ENCODE measurements at regions not wholly inside any gene's neighbourhood (a gene's known extent, or its start where the extent isn't known, plus 50 kb on each side); places are given as distances from the start of the nearest gene placed in this dataset.

DNA sequence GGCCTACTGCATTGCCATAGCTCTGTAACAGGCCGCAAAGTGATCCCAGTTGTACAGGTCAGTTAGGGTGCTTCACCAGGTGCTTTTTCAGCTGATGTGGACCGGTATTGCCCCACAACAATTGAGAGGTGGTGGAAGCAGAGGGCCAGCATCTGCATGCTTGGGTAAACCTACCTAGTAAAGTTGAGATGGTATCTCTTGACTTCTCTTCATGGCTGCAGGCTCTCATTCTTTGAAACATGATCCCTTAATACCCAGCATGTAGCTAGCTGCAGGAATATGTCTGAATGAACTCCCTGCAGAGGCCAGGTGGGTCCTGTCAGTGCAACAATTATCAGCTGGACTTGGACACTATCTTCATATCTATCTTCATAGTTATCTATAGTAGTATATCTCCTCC lies 60.7 kb upstream of the CCDC6 start:
- Mint-ChIP-seq H3K27me3 (ENCODE audit: insufficient read depth, low read depth, poor library complexity) (peaks cover 2% of the 10 kb centered on the region), H3K36me3 (ENCODE audit: low read depth) (no peaks in the 10 kb centered on the region), H3K27ac (no peak overlapping the region), H3K4me3 (no peak overlapping the region), H3K9me3 (no peaks in the 10 kb centered on the region; the same call in 2 of the 3 replicates), H3K4me1 (peaks cover 18% of the 10 kb centered on the region)
- Histone ChIP-seq H3K9me2 (ENCODE audit: insufficient read depth) (0 out of 2 replicates have a peak, but pooled peaks cover 3% of the 10 kb centered on the region), H3K4me3 (no peak overlapping the region), H3K4me2 (0 out of 2 replicates have a peak overlapping the region, but pooled peaks have one; percentile 19), H3K27ac (ENCODE audit: low read depth) (no peak overlapping the region), H3K4me1 (ENCODE audit: insufficient read depth) (peaks cover 17% of the 10 kb centered on the region; the same call in 1 of the 2 replicates), H3K27me3 (ENCODE audit: insufficient read depth) (no peaks in the 10 kb centered on the region), H2AFZ (peak overlapping the region; percentile 40; the same call in 1 of the 2 replicates), H4K20me1 (replicated peaks; ENCODE audit: insufficient read depth) (no peaks in the 10 kb centered on the region), H3K79me2 (replicated peaks; ENCODE audit: insufficient read depth) (no peaks in the 10 kb centered on the region), H3K36me3 (ENCODE audit: insufficient read depth) (no peaks in the 10 kb centered on the region), H3F3A (replicated peaks; ENCODE audit: low read depth) (no peaks in the 10 kb centered on the region)
- DNase-seq (ENCODE audit: low spot score) (peak; percentile 12), ATAC-seq (peak; percentile 58)
- TF ChIP-seq, protein P1, sequence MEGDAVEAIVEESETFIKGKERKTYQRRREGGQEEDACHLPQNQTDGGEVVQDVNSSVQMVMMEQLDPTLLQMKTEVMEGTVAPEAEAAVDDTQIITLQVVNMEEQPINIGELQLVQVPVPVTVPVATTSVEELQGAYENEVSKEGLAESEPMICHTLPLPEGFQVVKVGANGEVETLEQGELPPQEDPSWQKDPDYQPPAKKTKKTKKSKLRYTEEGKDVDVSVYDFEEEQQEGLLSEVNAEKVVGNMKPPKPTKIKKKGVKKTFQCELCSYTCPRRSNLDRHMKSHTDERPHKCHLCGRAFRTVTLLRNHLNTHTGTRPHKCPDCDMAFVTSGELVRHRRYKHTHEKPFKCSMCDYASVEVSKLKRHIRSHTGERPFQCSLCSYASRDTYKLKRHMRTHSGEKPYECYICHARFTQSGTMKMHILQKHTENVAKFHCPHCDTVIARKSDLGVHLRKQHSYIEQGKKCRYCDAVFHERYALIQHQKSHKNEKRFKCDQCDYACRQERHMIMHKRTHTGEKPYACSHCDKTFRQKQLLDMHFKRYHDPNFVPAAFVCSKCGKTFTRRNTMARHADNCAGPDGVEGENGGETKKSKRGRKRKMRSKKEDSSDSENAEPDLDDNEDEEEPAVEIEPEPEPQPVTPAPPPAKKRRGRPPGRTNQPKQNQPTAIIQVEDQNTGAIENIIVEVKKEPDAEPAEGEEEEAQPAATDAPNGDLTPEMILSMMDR (conservative IDR thresholded peaks at IDR 0.05; ENCODE audit: low read depth in 2 of 2) = no peak
- TF ChIP-seq, protein P2, sequence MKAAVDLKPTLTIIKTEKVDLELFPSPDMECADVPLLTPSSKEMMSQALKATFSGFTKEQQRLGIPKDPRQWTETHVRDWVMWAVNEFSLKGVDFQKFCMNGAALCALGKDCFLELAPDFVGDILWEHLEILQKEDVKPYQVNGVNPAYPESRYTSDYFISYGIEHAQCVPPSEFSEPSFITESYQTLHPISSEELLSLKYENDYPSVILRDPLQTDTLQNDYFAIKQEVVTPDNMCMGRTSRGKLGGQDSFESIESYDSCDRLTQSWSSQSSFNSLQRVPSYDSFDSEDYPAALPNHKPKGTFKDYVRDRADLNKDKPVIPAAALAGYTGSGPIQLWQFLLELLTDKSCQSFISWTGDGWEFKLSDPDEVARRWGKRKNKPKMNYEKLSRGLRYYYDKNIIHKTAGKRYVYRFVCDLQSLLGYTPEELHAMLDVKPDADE (IDR thresholded peaks at IDR 0.05) = no peak
- TF ChIP-seq, protein P3, sequence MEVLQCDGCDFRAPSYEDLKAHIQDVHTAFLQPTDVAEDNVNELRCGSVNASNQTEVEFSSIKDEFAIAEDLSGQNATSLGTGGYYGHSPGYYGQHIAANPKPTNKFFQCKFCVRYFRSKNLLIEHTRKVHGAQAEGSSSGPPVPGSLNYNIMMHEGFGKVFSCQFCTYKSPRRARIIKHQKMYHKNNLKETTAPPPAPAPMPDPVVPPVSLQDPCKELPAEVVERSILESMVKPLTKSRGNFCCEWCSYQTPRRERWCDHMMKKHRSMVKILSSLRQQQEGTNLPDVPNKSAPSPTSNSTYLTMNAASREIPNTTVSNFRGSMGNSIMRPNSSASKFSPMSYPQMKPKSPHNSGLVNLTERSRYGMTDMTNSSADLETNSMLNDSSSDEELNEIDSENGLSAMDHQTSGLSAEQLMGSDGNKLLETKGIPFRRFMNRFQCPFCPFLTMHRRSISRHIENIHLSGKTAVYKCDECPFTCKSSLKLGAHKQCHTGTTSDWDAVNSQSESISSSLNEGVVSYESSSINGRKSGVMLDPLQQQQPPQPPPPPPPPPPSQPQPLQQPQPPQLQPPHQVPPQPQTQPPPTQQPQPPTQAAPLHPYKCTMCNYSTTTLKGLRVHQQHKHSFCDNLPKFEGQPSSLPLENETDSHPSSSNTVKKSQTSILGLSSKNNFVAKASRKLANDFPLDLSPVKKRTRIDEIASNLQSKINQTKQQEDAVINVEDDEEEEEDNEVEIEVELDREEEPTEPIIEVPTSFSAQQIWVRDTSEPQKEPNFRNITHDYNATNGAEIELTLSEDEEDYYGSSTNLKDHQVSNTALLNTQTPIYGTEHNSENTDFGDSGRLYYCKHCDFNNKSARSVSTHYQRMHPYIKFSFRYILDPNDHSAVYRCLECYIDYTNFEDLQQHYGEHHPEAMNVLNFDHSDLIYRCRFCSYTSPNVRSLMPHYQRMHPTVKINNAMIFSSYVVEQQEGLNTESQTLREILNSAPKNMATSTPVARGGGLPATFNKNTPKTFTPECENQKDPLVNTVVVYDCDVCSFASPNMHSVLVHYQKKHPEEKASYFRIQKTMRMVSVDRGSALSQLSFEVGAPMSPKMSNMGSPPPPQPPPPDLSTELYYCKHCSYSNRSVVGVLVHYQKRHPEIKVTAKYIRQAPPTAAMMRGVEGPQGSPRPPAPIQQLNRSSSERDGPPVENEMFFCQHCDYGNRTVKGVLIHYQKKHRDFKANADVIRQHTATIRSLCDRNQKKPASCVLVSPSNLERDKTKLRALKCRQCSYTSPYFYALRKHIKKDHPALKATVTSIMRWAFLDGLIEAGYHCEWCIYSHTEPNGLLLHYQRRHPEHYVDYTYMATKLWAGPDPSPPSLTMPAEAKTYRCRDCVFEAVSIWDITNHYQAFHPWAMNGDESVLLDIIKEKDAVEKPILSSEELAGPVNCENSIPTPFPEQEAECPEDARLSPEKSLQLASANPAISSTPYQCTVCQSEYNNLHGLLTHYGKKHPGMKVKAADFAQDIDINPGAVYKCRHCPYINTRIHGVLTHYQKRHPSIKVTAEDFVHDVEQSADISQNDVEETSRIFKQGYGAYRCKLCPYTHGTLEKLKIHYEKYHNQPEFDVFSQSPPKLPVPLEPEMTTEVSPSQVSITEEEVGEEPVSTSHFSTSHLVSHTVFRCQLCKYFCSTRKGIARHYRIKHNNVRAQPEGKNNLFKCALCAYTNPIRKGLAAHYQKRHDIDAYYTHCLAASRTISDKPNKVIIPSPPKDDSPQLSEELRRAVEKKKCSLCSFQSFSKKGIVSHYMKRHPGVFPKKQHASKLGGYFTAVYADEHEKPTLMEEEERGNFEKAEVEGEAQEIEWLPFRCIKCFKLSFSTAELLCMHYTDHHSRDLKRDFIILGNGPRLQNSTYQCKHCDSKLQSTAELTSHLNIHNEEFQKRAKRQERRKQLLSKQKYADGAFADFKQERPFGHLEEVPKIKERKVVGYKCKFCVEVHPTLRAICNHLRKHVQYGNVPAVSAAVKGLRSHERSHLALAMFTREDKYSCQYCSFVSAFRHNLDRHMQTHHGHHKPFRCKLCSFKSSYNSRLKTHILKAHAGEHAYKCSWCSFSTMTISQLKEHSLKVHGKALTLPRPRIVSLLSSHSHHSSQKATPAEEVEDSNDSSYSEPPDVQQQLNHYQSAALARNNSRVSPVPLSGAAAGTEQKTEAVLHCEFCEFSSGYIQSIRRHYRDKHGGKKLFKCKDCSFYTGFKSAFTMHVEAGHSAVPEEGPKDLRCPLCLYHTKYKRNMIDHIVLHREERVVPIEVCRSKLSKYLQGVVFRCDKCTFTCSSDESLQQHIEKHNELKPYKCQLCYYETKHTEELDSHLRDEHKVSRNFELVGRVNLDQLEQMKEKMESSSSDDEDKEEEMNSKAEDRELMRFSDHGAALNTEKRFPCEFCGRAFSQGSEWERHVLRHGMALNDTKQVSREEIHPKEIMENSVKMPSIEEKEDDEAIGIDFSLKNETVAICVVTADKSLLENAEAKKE (CRISPR knock-in tag; IDR thresholded peaks at IDR 0.05) = no peak
- TF ChIP-seq, protein P4, sequence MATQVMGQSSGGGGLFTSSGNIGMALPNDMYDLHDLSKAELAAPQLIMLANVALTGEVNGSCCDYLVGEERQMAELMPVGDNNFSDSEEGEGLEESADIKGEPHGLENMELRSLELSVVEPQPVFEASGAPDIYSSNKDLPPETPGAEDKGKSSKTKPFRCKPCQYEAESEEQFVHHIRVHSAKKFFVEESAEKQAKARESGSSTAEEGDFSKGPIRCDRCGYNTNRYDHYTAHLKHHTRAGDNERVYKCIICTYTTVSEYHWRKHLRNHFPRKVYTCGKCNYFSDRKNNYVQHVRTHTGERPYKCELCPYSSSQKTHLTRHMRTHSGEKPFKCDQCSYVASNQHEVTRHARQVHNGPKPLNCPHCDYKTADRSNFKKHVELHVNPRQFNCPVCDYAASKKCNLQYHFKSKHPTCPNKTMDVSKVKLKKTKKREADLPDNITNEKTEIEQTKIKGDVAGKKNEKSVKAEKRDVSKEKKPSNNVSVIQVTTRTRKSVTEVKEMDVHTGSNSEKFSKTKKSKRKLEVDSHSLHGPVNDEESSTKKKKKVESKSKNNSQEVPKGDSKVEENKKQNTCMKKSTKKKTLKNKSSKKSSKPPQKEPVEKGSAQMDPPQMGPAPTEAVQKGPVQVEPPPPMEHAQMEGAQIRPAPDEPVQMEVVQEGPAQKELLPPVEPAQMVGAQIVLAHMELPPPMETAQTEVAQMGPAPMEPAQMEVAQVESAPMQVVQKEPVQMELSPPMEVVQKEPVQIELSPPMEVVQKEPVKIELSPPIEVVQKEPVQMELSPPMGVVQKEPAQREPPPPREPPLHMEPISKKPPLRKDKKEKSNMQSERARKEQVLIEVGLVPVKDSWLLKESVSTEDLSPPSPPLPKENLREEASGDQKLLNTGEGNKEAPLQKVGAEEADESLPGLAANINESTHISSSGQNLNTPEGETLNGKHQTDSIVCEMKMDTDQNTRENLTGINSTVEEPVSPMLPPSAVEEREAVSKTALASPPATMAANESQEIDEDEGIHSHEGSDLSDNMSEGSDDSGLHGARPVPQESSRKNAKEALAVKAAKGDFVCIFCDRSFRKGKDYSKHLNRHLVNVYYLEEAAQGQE (IDR thresholded peaks at IDR 0.05; ENCODE audit: unreplicated experiment) = no peak
- TF ChIP-seq CREB1 (CRISPR knock-in tag; IDR thresholded peaks at IDR 0.05; ENCODE audit: low read depth) (no peak), EZH2phosphoT487 (IDR thresholded peaks at IDR 0.05; ENCODE audit: unreplicated experiment) (no peak), STAT1 (IDR thresholded peaks at IDR 0.05; ENCODE audit: unreplicated experiment) (no peak), NANOG (IDR thresholded peaks at IDR 0.05; ENCODE audit: borderline replicate concordance) (no peak), ZNF331 (CRISPR knock-in tag; IDR thresholded peaks at IDR 0.05; ENCODE audit: low read depth) (no peak), POLR2AphosphoS5 (IDR thresholded peaks at IDR 0.05; ENCODE audit: low read depth) (no peak)

All from GM23338 (cell line).